ENCODE measurements at regions not wholly inside any gene's neighbourhood (a gene's known extent, or its start where the extent isn't known, plus 50 kb on each side); places are given as distances from the start of the nearest gene placed in this dataset.

DNA sequence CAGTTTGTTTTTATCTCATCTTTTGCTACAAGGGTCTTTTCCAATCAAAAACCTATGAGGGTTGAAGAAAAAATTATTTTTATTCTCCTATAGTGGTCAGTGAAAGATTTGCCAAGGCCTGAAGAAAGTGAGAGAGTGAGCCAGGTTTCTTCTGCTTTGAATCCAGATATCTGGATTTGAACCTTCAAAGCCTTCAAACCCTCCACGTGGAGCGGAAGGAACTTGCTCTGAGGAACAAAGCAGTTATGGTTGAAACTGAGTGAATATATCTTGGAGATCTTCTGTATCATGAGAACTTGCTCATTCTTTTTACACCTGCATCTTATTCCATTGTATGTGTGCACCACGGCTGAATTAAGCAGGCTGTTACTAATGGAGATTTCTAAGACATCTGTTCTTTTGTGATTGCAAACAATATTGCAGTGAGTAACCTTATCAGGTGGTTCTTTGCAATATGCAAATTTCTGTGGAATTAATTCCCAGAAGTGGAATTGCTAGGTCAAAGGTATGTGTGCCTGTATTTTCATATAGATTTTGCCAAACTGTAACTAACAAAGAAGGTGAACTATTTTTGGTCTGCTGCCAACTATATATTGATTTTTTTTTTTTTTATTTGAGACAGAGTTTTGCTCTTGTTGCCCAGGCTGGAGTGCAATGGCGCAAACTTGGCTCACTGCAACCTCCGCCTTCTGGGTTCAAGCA is 147.9 kb downstream of the B3GNT2 start:
- Histone ChIP-seq H3K9me3 (ENCODE audit: control insufficient read depth in 1 of 2, low read length in 2 of 2) (no peaks in the 10 kb centered on the region), H3K27me3 (ENCODE audit: low read depth, low read length) (no peaks in the 10 kb centered on the region), H3K4me1 (ENCODE audit: control insufficient read depth in 1 of 2, insufficient read depth in 2 of 2, low read length in 2 of 2) (no peaks in the 10 kb centered on the region), H3K36me3 (ENCODE audit: control insufficient read depth in 1 of 2, insufficient read depth in 2 of 2, low read length in 2 of 2) (no peaks in the 10 kb centered on the region), H3K27ac (ENCODE audit: low read length) (peak overlapping the region; percentile 49), H3K4me3 (ENCODE audit: low read depth in 1 of 2, low read length in 2 of 2) (no peak overlapping the region)

DNA sequence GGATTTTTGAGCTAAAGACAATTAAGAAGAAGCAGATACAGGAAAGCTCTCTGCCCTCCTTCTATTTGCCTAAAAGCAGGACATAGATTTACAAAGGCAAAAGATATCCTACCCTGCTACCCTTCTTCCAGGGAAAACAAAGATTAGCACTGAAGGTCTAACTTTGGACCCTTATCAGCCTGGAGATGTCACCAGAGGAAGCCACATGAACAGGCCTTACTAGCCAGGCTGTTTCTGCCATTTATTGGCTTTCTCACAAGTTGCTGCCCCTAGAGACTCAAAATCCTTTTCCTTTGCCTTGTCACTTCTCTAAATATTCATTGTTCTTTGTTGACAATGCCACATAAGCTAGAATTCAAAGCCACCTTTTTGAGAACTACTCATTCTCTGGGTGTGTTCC is 147.3 kb downstream of the B3GNT2 start:
- Histone ChIP-seq H3K4me1 (ENCODE audit: control insufficient read depth in 1 of 2, insufficient read depth in 2 of 2, low read length in 2 of 2) (no peaks in the 10 kb centered on the region), H3K4me3 (ENCODE audit: low read depth in 1 of 2, low read length in 2 of 2) (no peak overlapping the region), H3K36me3 (ENCODE audit: control insufficient read depth in 1 of 2, insufficient read depth in 2 of 2, low read length in 2 of 2) (no peaks in the 10 kb centered on the region), H3K27me3 (ENCODE audit: low read depth, low read length) (no peaks in the 10 kb centered on the region), H3K9me3 (ENCODE audit: control insufficient read depth in 1 of 2, low read length in 2 of 2) (no peaks in the 10 kb centered on the region), H3K27ac (ENCODE audit: low read length) (peak overlapping the region; percentile 49)

DNA sequence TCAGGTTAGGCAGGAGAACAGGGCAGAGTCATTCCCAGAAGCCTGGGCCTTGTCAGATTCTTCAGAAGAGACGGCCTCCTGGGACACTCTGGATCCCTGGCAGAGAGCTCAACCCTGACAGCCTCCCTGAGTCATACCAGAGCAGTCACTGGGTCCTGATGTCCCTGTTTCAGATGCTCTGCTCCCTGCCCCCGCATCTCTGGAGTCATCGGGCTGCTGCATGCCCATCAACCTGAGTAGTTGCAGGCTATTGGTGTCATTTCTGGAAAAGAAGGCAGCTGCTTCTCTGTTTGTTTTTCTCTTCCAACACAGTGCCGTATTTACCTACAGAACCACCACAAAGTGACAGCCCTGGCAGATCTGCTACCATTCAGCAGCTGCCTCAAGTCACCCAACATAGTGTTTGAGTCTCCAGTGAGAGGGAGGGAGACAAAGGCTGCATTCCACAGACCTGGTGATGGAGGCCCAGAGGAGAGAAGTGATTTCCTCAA is 145.1 kb downstream of the B3GNT2 start:
- H3K27ac ChIP-seq (ENCODE audit: low read length) = no peak overlapping the region
- no peaks in the 10 kb centered on the region for H3K9me3 ChIP-seq (ENCODE audit: control insufficient read depth in 1 of 2, low read length in 2 of 2)
- no peaks in the 10 kb centered on the region for H3K36me3 ChIP-seq (ENCODE audit: control insufficient read depth in 1 of 2, insufficient read depth in 2 of 2, low read length in 2 of 2)
- no peaks in the 10 kb centered on the region for H3K27me3 ChIP-seq (ENCODE audit: low read depth, low read length)
- no peaks in the 10 kb centered on the region for H3K4me1 ChIP-seq (ENCODE audit: control insufficient read depth in 1 of 2, insufficient read depth in 2 of 2, low read length in 2 of 2)
- no peak overlapping the region for H3K4me3 ChIP-seq (ENCODE audit: low read depth in 1 of 2, low read length in 2 of 2)

DNA sequence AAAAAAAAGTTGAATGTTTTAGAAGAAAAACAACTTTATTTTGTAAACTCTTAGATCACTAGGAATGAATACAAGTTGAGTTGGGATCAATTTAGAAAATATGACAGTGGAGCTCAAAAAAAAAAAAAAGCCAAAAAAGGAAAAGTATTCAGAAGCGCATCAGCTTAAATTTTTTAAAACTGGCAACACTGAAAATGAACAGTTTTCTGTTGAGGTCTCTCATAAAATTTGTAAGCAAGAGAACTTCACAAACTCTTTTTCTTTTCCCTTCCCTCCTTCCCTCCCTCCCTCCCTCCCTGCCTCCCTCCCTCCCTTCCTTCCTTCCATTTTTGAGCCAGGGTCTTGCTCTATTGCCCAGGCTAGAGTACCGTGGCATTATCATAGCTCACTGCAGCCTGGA is 143.9 kb downstream of the B3GNT2 start:
- Histone ChIP-seq H3K36me3 (ENCODE audit: control insufficient read depth in 1 of 2, insufficient read depth in 2 of 2, low read length in 2 of 2) (no peaks in the 10 kb centered on the region), H3K4me3 (ENCODE audit: low read depth in 1 of 2, low read length in 2 of 2) (no peak overlapping the region), H3K27ac (ENCODE audit: low read length) (no peak overlapping the region), H3K9me3 (ENCODE audit: control insufficient read depth in 1 of 2, low read length in 2 of 2) (no peaks in the 10 kb centered on the region), H3K4me1 (ENCODE audit: control insufficient read depth in 1 of 2, insufficient read depth in 2 of 2, low read length in 2 of 2) (no peaks in the 10 kb centered on the region), H3K27me3 (ENCODE audit: low read depth, low read length) (no peaks in the 10 kb centered on the region)

DNA sequence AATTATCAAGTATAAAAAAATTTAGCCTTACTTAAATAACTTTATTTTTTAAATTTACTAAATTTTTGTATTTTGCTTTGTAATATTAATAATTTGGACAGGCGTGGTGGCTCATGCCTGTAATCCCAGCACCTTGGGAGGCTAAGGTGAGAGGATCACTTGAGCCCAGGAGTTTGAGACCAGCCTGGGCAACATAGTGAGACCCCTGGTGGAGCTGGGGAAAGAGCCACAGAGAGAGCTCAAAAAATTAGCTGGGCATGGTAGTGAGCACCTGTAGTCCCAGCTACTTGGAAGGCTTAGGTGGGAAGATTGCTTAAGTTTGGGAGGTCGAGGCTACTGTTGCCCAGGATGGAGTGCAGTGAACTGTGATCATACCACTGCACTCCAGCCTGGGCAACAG is 143.5 kb downstream of the B3GNT2 start:
- H3K27me3 ChIP-seq (ENCODE audit: low read depth, low read length) = no peaks in the 10 kb centered on the region
- H3K9me3 ChIP-seq (ENCODE audit: control insufficient read depth in 1 of 2, low read length in 2 of 2) = no peaks in the 10 kb centered on the region
- no peaks in the 10 kb centered on the region for H3K36me3 ChIP-seq (ENCODE audit: control insufficient read depth in 1 of 2, insufficient read depth in 2 of 2, low read length in 2 of 2)
- no peaks in the 10 kb centered on the region for H3K4me1 ChIP-seq (ENCODE audit: control insufficient read depth in 1 of 2, insufficient read depth in 2 of 2, low read length in 2 of 2)
- no peak overlapping the region for H3K27ac ChIP-seq (ENCODE audit: low read length)
- no peak overlapping the region for H3K4me3 ChIP-seq (ENCODE audit: low read depth in 1 of 2, low read length in 2 of 2)

DNA sequence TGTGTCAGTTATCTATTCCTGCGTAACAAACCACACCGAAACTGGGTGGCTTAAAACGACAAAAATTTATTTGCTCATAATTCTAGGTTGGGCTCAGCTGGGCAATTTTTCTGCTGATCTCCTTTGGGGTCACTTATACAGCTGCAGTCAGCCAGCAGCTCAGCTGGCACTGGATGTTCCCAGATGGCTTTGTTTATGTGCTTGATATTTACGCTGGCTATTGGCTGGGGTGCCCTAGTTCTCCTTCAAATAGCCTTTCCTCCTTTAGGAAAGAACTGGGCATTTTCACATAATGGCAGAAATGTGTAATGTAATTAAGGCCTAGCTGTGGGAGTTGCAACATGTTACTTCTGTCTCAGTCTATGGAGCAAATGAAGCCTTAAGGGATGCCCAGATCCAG is 142.2 kb downstream of the B3GNT2 start:
- H3K9me3 ChIP-seq (ENCODE audit: control insufficient read depth in 1 of 2, low read length in 2 of 2) = no peaks in the 10 kb centered on the region
- no peaks in the 10 kb centered on the region for H3K4me1 ChIP-seq (ENCODE audit: control insufficient read depth in 1 of 2, insufficient read depth in 2 of 2, low read length in 2 of 2)
- no peak overlapping the region for H3K4me3 ChIP-seq (ENCODE audit: low read depth in 1 of 2, low read length in 2 of 2)
- no peaks in the 10 kb centered on the region for H3K36me3 ChIP-seq (ENCODE audit: control insufficient read depth in 1 of 2, insufficient read depth in 2 of 2, low read length in 2 of 2)
- no peaks in the 10 kb centered on the region for H3K27me3 ChIP-seq (ENCODE audit: low read depth, low read length)
- no peak overlapping the region for H3K27ac ChIP-seq (ENCODE audit: low read length)

DNA sequence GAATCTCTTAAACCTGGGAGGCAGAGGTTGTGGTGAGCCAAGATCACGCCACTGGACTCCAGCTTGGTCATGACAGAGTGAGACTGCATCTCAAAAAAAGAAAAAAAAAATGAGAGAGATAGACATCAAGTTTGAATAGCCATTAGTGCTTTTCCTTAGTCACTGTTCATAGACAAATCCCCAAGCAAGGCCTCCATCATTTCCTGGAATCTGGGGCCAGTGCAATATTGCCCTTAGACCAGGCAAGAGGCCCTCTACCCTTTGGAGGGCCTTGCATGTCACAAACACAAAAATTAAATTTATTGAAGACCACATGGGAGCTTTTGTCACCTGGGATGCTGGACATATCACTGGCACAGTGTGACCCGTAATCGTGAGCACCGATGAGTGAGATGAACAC is 141.5 kb downstream of the B3GNT2 start:
- H3K27me3 ChIP-seq (ENCODE audit: low read depth, low read length) = no peaks in the 10 kb centered on the region
- no peaks in the 10 kb centered on the region for H3K9me3 ChIP-seq (ENCODE audit: control insufficient read depth in 1 of 2, low read length in 2 of 2)
- H3K36me3 ChIP-seq (ENCODE audit: control insufficient read depth in 1 of 2, insufficient read depth in 2 of 2, low read length in 2 of 2) = no peaks in the 10 kb centered on the region
- no peak overlapping the region for H3K4me3 ChIP-seq (ENCODE audit: low read depth in 1 of 2, low read length in 2 of 2)
- H3K4me1 ChIP-seq (ENCODE audit: control insufficient read depth in 1 of 2, insufficient read depth in 2 of 2, low read length in 2 of 2) = no peaks in the 10 kb centered on the region
- H3K27ac ChIP-seq (ENCODE audit: low read length) = no peak overlapping the region

DNA sequence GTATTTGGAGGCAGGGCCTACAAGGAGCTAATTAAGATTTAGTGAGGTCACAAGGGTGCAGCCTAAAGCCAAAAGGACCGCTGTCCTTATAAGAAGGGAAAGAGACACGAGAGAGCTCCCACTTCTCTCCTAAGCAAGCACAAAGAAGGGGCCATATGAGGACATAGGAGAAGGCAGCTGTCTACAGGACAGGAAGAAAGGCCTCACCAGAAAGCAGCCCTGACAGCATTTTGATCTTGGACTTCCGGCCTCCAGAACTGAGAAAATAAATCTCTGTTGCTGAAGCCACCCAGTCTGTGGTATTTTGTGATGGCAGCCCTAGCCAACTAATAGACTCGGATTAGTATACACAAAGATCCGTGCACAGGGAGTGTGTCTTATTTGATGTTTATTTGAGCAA is 139.7 kb downstream of the B3GNT2 start:
- no peak overlapping the region for H3K27ac ChIP-seq (ENCODE audit: low read length)
- H3K4me1 ChIP-seq (ENCODE audit: control insufficient read depth in 1 of 2, insufficient read depth in 2 of 2, low read length in 2 of 2) = no peaks in the 10 kb centered on the region
- no peaks in the 10 kb centered on the region for H3K9me3 ChIP-seq (ENCODE audit: control insufficient read depth in 1 of 2, low read length in 2 of 2)
- H3K27me3 ChIP-seq (ENCODE audit: low read depth, low read length) = no peaks in the 10 kb centered on the region
- no peaks in the 10 kb centered on the region for H3K36me3 ChIP-seq (ENCODE audit: control insufficient read depth in 1 of 2, insufficient read depth in 2 of 2, low read length in 2 of 2)
- H3K4me3 ChIP-seq (ENCODE audit: low read depth in 1 of 2, low read length in 2 of 2) = no peak overlapping the region

DNA sequence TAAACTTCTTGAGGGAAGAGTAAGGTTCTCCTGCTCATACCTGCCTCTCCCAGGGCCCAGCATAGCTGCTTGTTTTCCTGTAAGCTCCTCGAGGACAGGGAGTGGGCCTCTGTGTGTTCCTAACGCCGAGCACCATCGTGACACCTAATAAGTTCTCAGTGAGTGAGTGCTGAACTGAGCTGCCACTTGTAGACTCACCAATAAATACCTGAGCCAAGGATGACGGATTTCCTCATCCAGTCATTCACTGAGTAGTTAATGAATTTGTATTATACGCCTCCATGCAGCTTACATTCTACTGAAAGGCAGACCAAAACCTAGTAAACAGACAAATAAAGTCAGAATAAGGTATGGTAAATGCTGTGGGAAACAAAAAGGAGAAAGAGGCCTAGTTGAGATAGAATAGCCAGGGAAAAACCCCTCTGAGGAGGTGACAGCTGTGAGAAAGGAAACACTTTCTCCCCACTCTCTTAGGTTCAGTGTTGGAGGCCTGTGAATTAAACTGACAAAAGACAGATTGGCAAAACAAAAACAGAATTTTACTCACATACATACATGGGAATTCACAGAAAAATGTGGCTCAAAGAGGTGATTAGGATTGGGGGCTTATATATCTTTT is 138.6 kb downstream of the B3GNT2 start:
- no peaks in the 10 kb centered on the region for H3K4me1 ChIP-seq (ENCODE audit: control insufficient read depth in 1 of 2, insufficient read depth in 2 of 2, low read length in 2 of 2)
- no peaks in the 10 kb centered on the region for H3K9me3 ChIP-seq (ENCODE audit: control insufficient read depth in 1 of 2, low read length in 2 of 2)
- H3K27ac ChIP-seq (ENCODE audit: low read length) = no peak overlapping the region
- H3K4me3 ChIP-seq (ENCODE audit: low read depth in 1 of 2, low read length in 2 of 2) = no peak overlapping the region
- no peaks in the 10 kb centered on the region for H3K36me3 ChIP-seq (ENCODE audit: control insufficient read depth in 1 of 2, insufficient read depth in 2 of 2, low read length in 2 of 2)
- no peaks in the 10 kb centered on the region for H3K27me3 ChIP-seq (ENCODE audit: low read depth, low read length)

DNA sequence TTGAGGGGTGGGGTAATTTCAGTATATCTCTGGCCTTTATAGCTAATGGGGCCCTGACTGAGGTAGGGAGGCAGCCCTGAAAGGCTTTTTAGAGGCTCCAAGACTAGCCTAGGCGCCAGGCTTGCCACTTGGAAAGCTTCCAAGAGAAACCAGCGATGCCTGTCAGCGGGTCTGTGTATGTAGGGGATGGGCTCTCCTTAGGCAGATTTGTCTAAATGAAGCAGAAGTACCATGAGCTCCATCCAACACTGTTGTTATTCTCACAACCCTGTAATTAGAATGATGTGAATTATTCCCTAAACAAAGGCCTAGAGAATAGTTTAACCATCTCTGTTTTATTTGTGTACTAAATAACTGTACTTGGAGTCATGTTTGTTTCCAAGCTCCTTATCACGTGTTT is 138.1 kb downstream of the B3GNT2 start:
- H3K9me3 ChIP-seq (ENCODE audit: control insufficient read depth in 1 of 2, low read length in 2 of 2) = no peaks in the 10 kb centered on the region
- H3K4me3 ChIP-seq (ENCODE audit: low read depth in 1 of 2, low read length in 2 of 2) = no peak overlapping the region
- H3K36me3 ChIP-seq (ENCODE audit: control insufficient read depth in 1 of 2, insufficient read depth in 2 of 2, low read length in 2 of 2) = no peaks in the 10 kb centered on the region
- no peaks in the 10 kb centered on the region for H3K27me3 ChIP-seq (ENCODE audit: low read depth, low read length)
- no peak overlapping the region for H3K27ac ChIP-seq (ENCODE audit: low read length)
- no peaks in the 10 kb centered on the region for H3K4me1 ChIP-seq (ENCODE audit: control insufficient read depth in 1 of 2, insufficient read depth in 2 of 2, low read length in 2 of 2)

DNA sequence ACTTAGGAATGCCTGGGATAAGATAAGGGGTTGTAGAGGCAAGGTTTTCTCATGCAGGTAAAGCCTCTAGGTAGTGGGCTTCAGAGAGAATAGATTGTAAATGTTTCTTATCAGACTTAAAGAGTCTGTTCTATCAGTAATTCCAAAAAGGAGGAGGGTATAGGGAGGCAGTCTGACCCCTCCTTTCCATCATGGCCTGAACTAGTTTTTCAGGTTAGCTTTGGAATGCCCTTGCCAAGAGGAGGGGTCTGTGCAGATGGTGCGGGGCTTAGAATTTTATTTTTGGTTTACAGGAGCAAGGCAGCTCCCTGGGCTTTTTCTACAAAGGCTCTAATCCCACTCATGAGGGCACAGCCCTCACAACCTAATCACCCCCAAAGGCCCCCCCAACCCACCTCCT is 135.0 kb downstream of the B3GNT2 start:
- Histone ChIP-seq H3K27me3 (ENCODE audit: low read depth, low read length) (no peaks in the 10 kb centered on the region), H3K4me1 (ENCODE audit: control insufficient read depth in 1 of 2, insufficient read depth in 2 of 2, low read length in 2 of 2) (no peaks in the 10 kb centered on the region), H3K9me3 (ENCODE audit: control insufficient read depth in 1 of 2, low read length in 2 of 2) (no peaks in the 10 kb centered on the region)

DNA sequence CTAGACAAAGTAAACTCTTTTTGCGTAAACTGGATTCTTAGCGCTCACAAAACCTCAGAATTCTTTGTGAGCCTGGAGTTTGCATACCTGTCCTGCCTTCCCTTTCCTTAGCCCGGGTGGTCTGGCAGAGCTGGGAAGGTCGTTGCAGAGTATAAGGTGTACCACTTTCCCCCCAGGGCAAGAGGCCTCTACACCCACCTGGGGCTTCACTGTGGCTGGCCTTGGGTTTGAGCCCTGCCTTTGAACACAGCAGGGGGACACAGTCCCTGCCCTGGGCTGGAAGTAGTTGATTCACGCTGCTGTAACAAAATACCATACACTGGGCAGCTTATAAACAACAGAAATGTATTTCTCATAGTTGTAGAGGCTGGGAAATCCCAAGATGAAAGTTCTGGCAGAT is 133.9 kb downstream of the B3GNT2 start:
- Histone ChIP-seq H3K27me3 (ENCODE audit: low read depth, low read length) (no peaks in the 10 kb centered on the region), H3K4me3 (ENCODE audit: low read depth in 1 of 2, low read length in 2 of 2) (no peak overlapping the region), H3K36me3 (ENCODE audit: control insufficient read depth in 1 of 2, insufficient read depth in 2 of 2, low read length in 2 of 2) (no peaks in the 10 kb centered on the region), H3K4me1 (ENCODE audit: control insufficient read depth in 1 of 2, insufficient read depth in 2 of 2, low read length in 2 of 2) (no peaks in the 10 kb centered on the region), H3K9me3 (ENCODE audit: control insufficient read depth in 1 of 2, low read length in 2 of 2) (peaks cover 0 to 3% of the 10 kb centered on the region in 2 donors), H3K27ac (ENCODE audit: low read length) (no peak overlapping the region)

More for the DNA sequence above, 135.0 kb downstream of the B3GNT2 start:
- Histone ChIP-seq H3K36me3 (ENCODE audit: control insufficient read depth in 1 of 2, insufficient read depth in 2 of 2, low read length in 2 of 2) (no peaks in the 10 kb centered on the region), H3K4me3 (ENCODE audit: low read depth in 1 of 2, low read length in 2 of 2) (no peak overlapping the region), H3K27ac (ENCODE audit: low read length) (no peak overlapping the region)
